SK-MEL-5 (cell line): ENCODE measurements at regions not wholly inside any gene's neighbourhood (a gene's known extent, or its start where the extent isn't known, plus 50 kb on each side); places are given as distances from the start of the nearest gene placed in this dataset.

Source experiments
- DNase-seq: peaks from one replicate; pipeline ENCODE4 v3.0.0-alpha.2; 2016; ENCODE audit warnings: low read depth, low spot score
- in situ Hi-C: cut with HindIII; loops from 2 replicates; pipeline ENCODE4 v1.10.0; 2016; ENCODE audit warnings: low sequenced_read_pairs, high pct_unique_total_duplicates, low pct_unique_long_range_greater_than_20kb
- small RNA-seq, 2 experiments: library from RNA; depleted of rRNA; stranded (forward); fragments of <200 nt; gene quantifications; one replicate each; pipeline ENCODE3, GENCODE V24; 2014

DNA sequence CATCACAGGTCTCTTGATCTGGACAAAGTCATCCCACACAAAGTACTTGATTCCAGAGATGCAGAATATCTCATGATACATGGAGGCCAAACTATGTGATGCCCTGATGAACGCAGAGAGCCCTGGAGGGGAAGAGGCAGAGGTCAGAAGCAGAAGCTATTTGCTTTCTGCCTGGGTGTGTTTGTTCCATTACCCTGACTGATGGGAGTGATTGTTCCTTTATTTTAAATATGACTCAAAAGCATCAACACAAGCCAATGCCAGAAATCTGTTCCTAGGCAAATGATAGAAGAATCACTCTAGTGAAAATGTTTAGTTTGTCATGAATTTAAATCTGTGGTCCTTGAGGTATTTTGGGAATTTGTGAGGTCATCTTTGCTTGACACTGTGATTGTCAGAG is 54.7 kb upstream of the GGTLC1 start:
- DNase-seq, result no peak
- in situ Hi-C loops, result no loop called here

DNA sequence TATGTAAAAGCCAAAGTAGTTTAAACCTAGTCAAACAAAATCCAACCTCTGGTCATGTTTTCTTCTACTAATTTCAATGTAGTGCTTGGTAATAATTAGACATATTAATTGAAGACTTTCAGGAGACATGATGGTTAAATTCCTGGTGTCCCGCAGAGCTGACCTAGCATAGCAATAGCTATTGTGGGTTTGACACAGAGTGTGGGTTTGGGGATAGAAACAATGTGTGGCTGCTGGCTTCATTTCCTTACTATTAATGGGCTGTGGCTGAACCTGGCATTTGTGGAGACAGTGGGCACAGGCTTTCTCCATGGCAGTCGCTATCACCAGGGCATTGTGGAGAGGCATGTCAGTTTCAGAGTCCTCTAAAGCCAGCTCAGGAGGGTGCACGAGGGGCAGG is 54.1 kb upstream of the GGTLC1 start:
- no peak for DNase-seq
- in situ Hi-C loops, result no loop called here

DNA sequence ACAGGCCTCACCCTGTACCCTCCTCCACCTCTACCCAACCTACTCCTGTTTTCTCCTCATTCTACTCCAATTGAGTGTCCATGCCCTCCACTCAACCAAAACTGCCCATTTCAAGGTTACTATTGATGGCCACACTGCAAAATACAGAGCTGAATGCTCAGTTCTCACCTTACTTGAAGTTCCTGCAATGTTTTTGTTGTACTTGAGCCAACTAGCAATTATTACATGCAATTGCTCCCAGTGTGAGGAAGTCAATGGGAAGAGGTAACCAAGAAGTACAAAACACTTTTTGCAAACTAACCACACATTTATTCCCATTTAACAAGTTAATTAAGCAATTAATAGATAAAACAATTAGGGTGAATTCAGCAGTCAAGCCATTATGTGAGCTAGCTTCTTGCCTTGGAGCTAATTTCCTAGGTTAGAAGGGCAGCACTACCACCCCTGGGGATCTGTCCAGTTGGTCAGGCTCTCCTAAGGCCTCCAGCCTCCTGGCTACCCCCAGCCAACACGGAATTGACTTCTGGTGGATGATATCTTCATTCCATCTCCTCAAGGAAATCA is 52.4 kb upstream of the GGTLC1 start:
- DNase-seq, result no peak
- in situ Hi-C loops, result no loop called here

DNA sequence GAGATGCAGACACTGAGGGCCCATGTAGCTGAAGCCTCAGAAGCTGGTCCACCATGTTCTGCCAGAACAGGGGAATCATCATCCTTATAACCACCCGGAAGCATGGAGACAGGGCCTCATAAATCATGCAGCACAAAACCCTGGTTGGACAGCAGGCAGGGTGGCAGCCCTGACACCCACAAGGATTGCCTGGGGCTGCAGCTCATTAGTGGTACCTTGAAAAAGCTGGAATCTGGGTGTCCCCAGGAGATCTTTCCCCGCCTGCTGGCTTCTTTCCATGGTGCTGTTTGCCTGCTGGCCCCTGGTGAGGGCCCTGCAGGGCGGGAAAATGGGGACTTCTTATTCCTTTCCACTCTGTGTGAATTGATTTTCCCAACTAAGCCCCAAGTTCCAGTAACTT is 50.6 kb upstream of the GGTLC1 start:
- in situ Hi-C loops, result no loop called here
- DNase-seq, result no peak

Small RNAs in the stretch of these regions (small RNA-seq; reads per million reads assigned to genes)
- 0 reads per million in 2 experiments for gene RNU1-23P
